Ovary (tissue), 7 donors: ENCODE measurements at regions not wholly inside any gene's neighbourhood (a gene's known extent, or its start where the extent isn't known, plus 50 kb on each side); places are given as distances from the start of the nearest gene placed in this dataset.

Experiments
- DNase-seq, 5 donors: peaks; one replicate each; pipeline ENCODE4 v3.0.0-alpha.2; 2019 to 2020
- H3K27ac ChIP-seq, 2 donors: fragments of 200-600 bp; one replicate each; pipeline versions ENCODE4 v1.5.1 to v1.8.0; 2019 to 2022
- H3K27me3 ChIP-seq: fragments of 200-600 bp; one replicate; pipeline ENCODE4 v1.8.0; 2022
- H3K36me3 ChIP-seq: fragments of 200-600 bp; sonication (generic); one replicate; pipeline ENCODE4 v1.5.1; 2019
- H3K4me1 ChIP-seq: one replicate; pipeline ENCODE4 v1.8.1; 2013; ENCODE audit warnings: mild to moderate bottlenecking, moderate library complexity; ENCODE audit not compliant: insufficient read depth
- H3K4me3 ChIP-seq: fragments of 200-600 bp; sonication (generic); one replicate; pipeline ENCODE4 v1.5.1; 2017
- H3K9me3 ChIP-seq, 2 donors: fragments of 200-600 bp in 1 of 2; sonication (generic) in 1 of 2; one replicate each; pipeline versions ENCODE4 v1.5.1 to v1.8.1; 2013 to 2019; ENCODE audit warnings: mild to moderate bottlenecking in 1 of 2, moderate library complexity in 1 of 2
- CTCF ChIP-seq, 3 donors: fragments of 450-650 bp in 2 of 3; fragments of 200-600 bp in 1 of 3; IDR thresholded peaks; one replicate each; pipeline versions ENCODE4 v1.5.1 to v1.8.0; 2016 to 2022; ENCODE audit warnings: antibody characterized with exemption in 3 of 3, mild to moderate bottlenecking in 1 of 3
- EP300 ChIP-seq: sonication (generic); formaldehyde crosslinking; IDR thresholded peaks from one replicate; pipeline ENCODE4 v1.6.1; 2017; ENCODE audit warnings: antibody characterized with exemption
- POLR2A ChIP-seq: fragments of 450-650 bp; IDR thresholded peaks from one replicate; pipeline ENCODE4 v1.6.1; 2017; ENCODE audit warnings: antibody characterized with exemption, mild to moderate bottlenecking, moderate library complexity
- WGBS, 3 donors: extraction: QIAGEN DNeasy Blood & Tissue Kit in 1 of 3; methylation state at CpG; one replicate each; pipeline versions ENCODE4 v1.1.5 to v1.1.7; 2013 to 2017; 5-methylcytosine and 5-hydroxymethylcytosine counted together
- intact Hi-C, 4 donors: fragments of 100-400 bp; cut with DNase I; formaldehyde crosslinking; loops; one replicate each; pipeline versions ENCODE4 v1.11.0 to v1.15.1; 2022 to 2023
- donor health status: DM: no; HTN: no; CAD: no; lungs with moderate emphysema.
- donor health status: DM: no; HTN: no; CAD: no.
- donor health status: Bipolar disorder and iron deficiency.
- donor health status: DM: no; HTN: no; CAD: no.
- donor health status: DM: yes; HTN: yes; CAD: no.

GRCh38 chr6:133055441-133055966 is 185.7 kb upstream of the EYA4 start:
- no peak for DNase-seq
- intact Hi-C loops: no loop called here
- Histone ChIP-seq H3K4me3 (no peak overlapping the region), H3K27me3 (no peaks in the 10 kb centered on the region), H3K4me1 (no peaks in the 10 kb centered on the region), H3K36me3 (no peaks in the 10 kb centered on the region), H3K9me3 (no peaks in the 10 kb centered on the region), H3K27ac (no peak overlapping the region)
- no peak for TF ChIP-seq CTCF (IDR thresholded peaks at IDR 0.05)
- no peak for TF ChIP-seq EP300
- TF ChIP-seq POLR2A: no peak
- 21 to 28% (median 23%) methylated on average over 5 of the region's 5 CpGs for WGBS, 3 donors

- DNase-seq: no peak
- H3K27ac ChIP-seq: no peak overlapping the region
- H3K9me3 ChIP-seq: no peaks in the 10 kb centered on the region
- intact Hi-C loops: no loop called here
- no peaks in the 10 kb centered on the region for H3K36me3 ChIP-seq
- 92 to 96% (median 95%) methylated on average over 2 of the region's 2 CpGs for WGBS, 3 donors
- no peaks in the 10 kb centered on the region for H3K27me3 ChIP-seq
- TF ChIP-seq CTCF (IDR thresholded peaks at IDR 0.05): no peak
- TF ChIP-seq POLR2A: no peak
- no peak for TF ChIP-seq EP300
- no peak overlapping the region for H3K4me3 ChIP-seq
- no peaks in the 10 kb centered on the region for H3K4me1 ChIP-seq
Observed at GRCh38 chr6:133057352-133057751, 183.8 kb upstream of the EYA4 start.

GRCh38 chr6:133062077-133062476 is 179.1 kb upstream of the EYA4 start:
- intact Hi-C loops: no loop called here
- TF ChIP-seq POLR2A: no peak
- TF ChIP-seq EP300: no peak
- no peak for TF ChIP-seq CTCF (IDR thresholded peaks at IDR 0.05)
- 8 to 15% (median 10%) methylated on average over 4 of the region's 4 CpGs for WGBS, 3 donors
- Histone ChIP-seq H3K9me3 (no peaks in the 10 kb centered on the region), H3K27me3 (no peaks in the 10 kb centered on the region), H3K4me1 (no peaks in the 10 kb centered on the region), H3K36me3 (no peaks in the 10 kb centered on the region), H3K4me3 (no peak overlapping the region), H3K27ac (no peak overlapping the region)
- peak in 1 of 5 donors; percentile 40 for DNase-seq

GRCh38 chr6:133062696-133063306 is 178.4 kb upstream of the EYA4 start:
- Histone ChIP-seq H3K27me3 (no peaks in the 10 kb centered on the region), H3K4me3 (no peak overlapping the region), H3K9me3 (no peaks in the 10 kb centered on the region), H3K36me3 (no peaks in the 10 kb centered on the region), H3K4me1 (no peaks in the 10 kb centered on the region), H3K27ac (no peak overlapping the region)
- intact Hi-C loops: no loop called here
- no peak for DNase-seq
- no peak for TF ChIP-seq EP300
- TF ChIP-seq CTCF (IDR thresholded peaks at IDR 0.05): no peak
- TF ChIP-seq POLR2A: no peak
- 65 to 67% (median 65%) methylated on average over 8 of the region's 8 CpGs for WGBS, 3 donors
